Vagina (tissue), 2 donors: ENCODE measurements at regions not wholly inside any gene's neighbourhood (a gene's known extent, or its start where the extent isn't known, plus 50 kb on each side); places are given as distances from the start of the nearest gene placed in this dataset.
A peak's percentile ranks its signal among the peaks of the same experiment; 100 is the strongest.

Source experiments
- DNase-seq, 2 donors: peaks; one replicate each; pipeline ENCODE4 v3.0.0-alpha.2; 2017; ENCODE audit errors: extremely low spot score in 2 of 2
- H3K27ac ChIP-seq: fragments of 200-600 bp; sonication (generic); one replicate; pipeline ENCODE4 v1.5.1; 2019
- H3K27me3 ChIP-seq: fragments of 200-600 bp; sonication (generic); one replicate; pipeline ENCODE4 v1.5.1; 2019
- H3K36me3 ChIP-seq, 2 donors: fragments of 200-600 bp; sonication (generic); one replicate each; pipeline ENCODE4 v1.5.1; 2017 to 2019
- H3K4me1 ChIP-seq: fragments of 200-600 bp; sonication (generic); one replicate; pipeline ENCODE4 v1.5.1; 2019
- H3K4me3 ChIP-seq, 2 donors: fragments of 200-600 bp; sonication (generic); 1 replicate in 1 of 2; 2 replicates in 1 of 2; pipeline ENCODE4 v1.5.1; 2016 to 2019
- H3K9me3 ChIP-seq: fragments of 200-600 bp; sonication (generic); one replicate; pipeline ENCODE4 v1.5.1; 2019
- CTCF ChIP-seq, 3 experiments: fragments of 450-650 bp in 2 of 3; fragments of 200-600 bp in 1 of 3; sonication (generic) in 1 of 3; IDR thresholded peaks; one replicate each; pipeline ENCODE4 v1.5.1; 2017 to 2019; ENCODE audit warnings: antibody characterized with exemption in 3 of 3, mild to moderate bottlenecking in 2 of 3, moderate library complexity in 2 of 3
- POLR2A ChIP-seq, 2 donors: fragments of 450-650 bp; IDR thresholded peaks; one replicate each; pipeline ENCODE4 v1.6.1; 2017; ENCODE audit warnings: antibody characterized with exemption in 2 of 2, mild to moderate bottlenecking in 2 of 2, moderate library complexity in 2 of 2
- POLR2AphosphoS5 ChIP-seq, 2 donors: sonication (generic); formaldehyde crosslinking; IDR thresholded peaks; one replicate each; pipeline ENCODE4 v1.9.0; 2017; ENCODE audit warnings: antibody characterized with exemption in 2 of 2, mild to moderate bottlenecking in 2 of 2, low read depth in 1 of 2; ENCODE audit not compliant: insufficient read depth in 1 of 2
- intact Hi-C: fragments of 100-400 bp; cut with DNase I; formaldehyde crosslinking; loops from one replicate; pipeline ENCODE4 v1.15.1; 2023

- DNase-seq = no peak
- Histone ChIP-seq H3K4me3 (no peak overlapping the region), H3K36me3 (no peaks in the 10 kb centered on the region), H3K27ac (no peak overlapping the region), H3K9me3 (no peaks in the 10 kb centered on the region), H3K27me3 (no peaks in the 10 kb centered on the region), H3K4me1 (no peaks in the 10 kb centered on the region)
- TF ChIP-seq CTCF (IDR thresholded peaks at IDR 0.05) = no peak
- no peak for TF ChIP-seq POLR2A (IDR thresholded peaks at IDR 0.05)
- no peak for TF ChIP-seq POLR2AphosphoS5 (IDR thresholded peaks at IDR 0.05; ENCODE audit: insufficient read depth in 1 of 2, low read depth in 1 of 2)
- intact Hi-C loops = no loop called here
Observed at GRCh38 chr4:79088946-79089691, 149.9 kb upstream of the PAQR3 start.

GRCh38 chr4:79087071-79087470 is 147.8 kb upstream of the PAQR3 start:
- intact Hi-C loops = no loop called here
- H3K36me3 ChIP-seq = no peaks in the 10 kb centered on the region
- DNase-seq = no peak
- no peaks in the 10 kb centered on the region for H3K27me3 ChIP-seq
- H3K4me3 ChIP-seq = no peak overlapping the region
- no peak overlapping the region for H3K27ac ChIP-seq
- peaks cover 2% of the 10 kb centered on the region for H3K9me3 ChIP-seq
- no peaks in the 10 kb centered on the region for H3K4me1 ChIP-seq
- TF ChIP-seq CTCF (IDR thresholded peaks at IDR 0.05) (no peak), POLR2AphosphoS5 (IDR thresholded peaks at IDR 0.05; ENCODE audit: insufficient read depth in 1 of 2, low read depth in 1 of 2) (no peak), POLR2A (IDR thresholded peaks at IDR 0.05) (no peak)

GRCh38 chr4:79083406-79084010 is 144.3 kb upstream of the PAQR3 start:
- Histone ChIP-seq H3K27me3 (no peaks in the 10 kb centered on the region), H3K27ac (no peak overlapping the region), H3K4me1 (no peaks in the 10 kb centered on the region), H3K36me3 (no peaks in the 10 kb centered on the region), H3K9me3 (peaks cover 3% of the 10 kb centered on the region), H3K4me3 (no peak overlapping the region)
- intact Hi-C loops = no loop called here
- DNase-seq = no peak
- TF ChIP-seq POLR2AphosphoS5 (IDR thresholded peaks at IDR 0.05; ENCODE audit: insufficient read depth in 1 of 2, low read depth in 1 of 2) (peak in 1 of 2 donors; percentile 75), POLR2A (IDR thresholded peaks at IDR 0.05) (no peak)

- Histone ChIP-seq H3K27me3 (no peaks in the 10 kb centered on the region), H3K9me3 (peaks cover 3% of the 10 kb centered on the region), H3K4me1 (no peaks in the 10 kb centered on the region), H3K27ac (no peak overlapping the region), H3K4me3 (no peak overlapping the region), H3K36me3 (no peaks in the 10 kb centered on the region)
- no peak for TF ChIP-seq POLR2AphosphoS5 (IDR thresholded peaks at IDR 0.05; ENCODE audit: insufficient read depth in 1 of 2, low read depth in 1 of 2)
- TF ChIP-seq POLR2A (IDR thresholded peaks at IDR 0.05) = no peak
- no peak for TF ChIP-seq CTCF (IDR thresholded peaks at IDR 0.05)
- DNase-seq = no peak
- intact Hi-C loops = no loop called here
Observed at GRCh38 chr4:79082997-79083396, 143.8 kb upstream of the PAQR3 start.

- Histone ChIP-seq H3K27ac (no peak overlapping the region), H3K4me1 (no peaks in the 10 kb centered on the region), H3K4me3 (no peak overlapping the region), H3K27me3 (no peaks in the 10 kb centered on the region), H3K36me3 (no peaks in the 10 kb centered on the region), H3K9me3 (peaks cover 3% of the 10 kb centered on the region)
- no peak for DNase-seq
- TF ChIP-seq POLR2A (IDR thresholded peaks at IDR 0.05) (no peak), CTCF (IDR thresholded peaks at IDR 0.05) (no peak), POLR2AphosphoS5 (IDR thresholded peaks at IDR 0.05; ENCODE audit: insufficient read depth in 1 of 2, low read depth in 1 of 2) (no peak)
- intact Hi-C loops = no loop called here
Observed at GRCh38 chr4:79081973-79082372, 142.7 kb upstream of the PAQR3 start.
